ENCODE measurements at regions not wholly inside any gene's neighbourhood (a gene's known extent, or its start where the extent isn't known, plus 50 kb on each side); places are given as distances from the start of the nearest gene placed in this dataset.
"Not testable (repeated sequence)": the region's sequence is repeated elsewhere in the genome, so short reads cannot be mapped to it uniquely, and the experiment has no call there.

DNA sequence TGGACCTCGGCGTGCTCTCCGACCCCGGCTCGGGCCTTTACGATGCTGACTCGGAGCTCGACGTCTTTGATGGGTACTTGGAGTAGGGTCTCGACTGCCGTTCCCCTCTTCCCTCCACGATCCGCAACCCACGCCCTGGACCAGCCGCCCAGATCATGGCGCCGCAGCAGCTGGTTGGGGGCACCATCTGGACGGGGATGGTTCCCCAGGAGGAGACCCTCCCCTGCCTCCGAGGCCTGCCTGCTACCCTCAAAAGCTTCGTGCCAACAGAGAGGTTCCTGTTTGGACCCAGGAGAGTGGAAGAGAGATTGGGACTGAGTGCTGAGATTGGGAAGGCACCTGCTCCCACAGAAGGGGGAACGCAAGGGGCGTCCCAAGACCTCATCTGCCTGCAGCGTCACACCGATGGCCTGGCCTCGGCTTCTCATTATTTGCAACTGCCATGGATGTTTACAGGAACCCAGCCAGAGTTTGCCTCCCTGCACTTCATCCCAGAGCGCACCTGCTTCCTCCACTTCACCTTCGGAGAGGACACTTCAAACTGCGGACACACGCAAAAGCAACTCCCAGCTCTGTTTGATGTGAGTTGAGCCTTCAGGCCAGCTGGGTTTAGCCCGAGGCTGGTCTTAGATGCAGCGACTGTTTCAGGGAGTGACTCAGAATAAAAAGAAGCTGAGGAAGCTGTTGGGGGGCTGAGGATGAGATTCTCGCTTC, 58.9 kb downstream of the GOLGA6L7 start:
- peak in 1 of 2 experiments; percentile 10 for DNase-seq

DNA sequence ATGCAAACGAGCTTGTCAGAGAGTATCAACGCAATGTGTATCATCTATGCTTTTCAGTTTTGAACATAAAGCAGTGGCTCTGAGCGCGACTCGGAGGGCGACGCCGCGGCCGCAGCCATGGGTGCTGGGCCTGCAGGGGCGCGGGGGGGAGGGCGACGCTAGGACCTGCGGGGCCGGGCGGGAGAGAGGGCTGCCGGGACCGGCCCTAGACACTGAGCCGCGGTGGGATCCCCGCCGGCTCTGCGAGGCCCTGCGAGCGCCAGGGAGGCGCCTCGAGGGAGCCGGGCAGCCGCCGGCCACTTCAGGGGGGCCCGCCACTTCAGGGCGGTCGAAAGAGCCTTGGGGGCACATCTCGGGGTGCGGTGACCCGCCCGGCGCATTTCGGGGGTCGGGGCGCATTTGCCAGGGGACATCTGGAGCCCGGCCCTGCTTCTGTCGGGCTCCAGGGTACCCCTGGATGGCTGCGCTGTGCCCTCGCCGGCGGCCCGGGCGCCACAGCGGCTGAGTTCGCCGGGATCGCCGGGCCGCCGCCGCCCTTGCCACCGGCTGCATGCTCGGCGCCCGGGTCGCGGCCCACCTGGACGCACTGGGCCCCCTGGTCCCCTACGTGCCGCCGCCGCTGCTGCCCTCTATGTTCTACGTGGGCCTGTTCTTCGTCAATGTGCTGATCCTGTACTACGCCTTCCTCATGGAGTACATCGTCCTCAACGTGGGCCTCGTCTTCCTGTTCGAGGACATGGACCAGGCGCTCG, 59.6 kb downstream of the GOLGA6L7 start:
- not testable (repeated sequence) for DNase-seq

DNA sequence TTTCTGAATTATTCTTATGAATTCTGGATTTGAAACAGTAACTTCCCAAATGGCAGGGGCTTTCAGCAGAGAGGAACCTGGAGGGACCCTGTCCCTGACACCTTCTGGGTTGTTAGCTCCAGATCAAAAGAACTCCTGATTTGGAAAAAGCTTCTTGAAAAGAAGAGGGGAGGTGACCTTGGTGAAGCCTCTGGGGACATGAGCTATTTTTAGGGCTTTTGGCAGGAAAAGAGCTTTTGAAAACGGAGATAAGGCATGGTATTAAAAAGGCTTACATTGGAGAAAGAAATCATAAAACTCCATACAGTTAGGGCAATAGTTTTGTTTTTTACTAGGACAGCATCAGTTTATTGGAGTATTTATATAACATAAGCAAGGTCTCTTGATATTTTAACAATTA, 60.3 kb downstream of the GOLGA6L7 start:
- not testable (repeated sequence) for DNase-seq

DNA sequence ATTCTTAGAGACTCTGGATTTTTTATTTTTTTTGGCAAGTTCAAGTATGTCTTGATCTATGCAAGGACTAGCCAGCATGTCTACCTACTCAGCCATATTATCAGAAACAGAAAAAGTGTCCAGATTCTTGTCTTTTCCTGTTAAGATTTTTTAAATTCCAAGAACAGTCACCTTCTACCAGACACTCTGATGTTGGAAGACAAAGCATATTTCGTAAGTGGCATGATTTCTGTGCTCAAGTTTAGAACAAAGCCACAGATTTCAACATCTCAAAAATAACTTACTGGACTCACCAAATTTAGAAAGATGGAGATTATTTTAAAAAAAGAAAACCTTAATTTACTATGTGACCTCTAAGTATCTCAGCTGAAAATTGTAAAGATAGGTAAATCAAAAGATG, 61.9 kb downstream of the GOLGA6L7 start:
- no peak for DNase-seq
- no peak for TF ChIP-seq GATA1 (IDR thresholded peaks at IDR 0.05; ENCODE audit: low read depth, low read length)
- TF ChIP-seq POLR2A (IDR thresholded peaks at IDR 0.05; ENCODE audit: low read length) = no peak

DNA sequence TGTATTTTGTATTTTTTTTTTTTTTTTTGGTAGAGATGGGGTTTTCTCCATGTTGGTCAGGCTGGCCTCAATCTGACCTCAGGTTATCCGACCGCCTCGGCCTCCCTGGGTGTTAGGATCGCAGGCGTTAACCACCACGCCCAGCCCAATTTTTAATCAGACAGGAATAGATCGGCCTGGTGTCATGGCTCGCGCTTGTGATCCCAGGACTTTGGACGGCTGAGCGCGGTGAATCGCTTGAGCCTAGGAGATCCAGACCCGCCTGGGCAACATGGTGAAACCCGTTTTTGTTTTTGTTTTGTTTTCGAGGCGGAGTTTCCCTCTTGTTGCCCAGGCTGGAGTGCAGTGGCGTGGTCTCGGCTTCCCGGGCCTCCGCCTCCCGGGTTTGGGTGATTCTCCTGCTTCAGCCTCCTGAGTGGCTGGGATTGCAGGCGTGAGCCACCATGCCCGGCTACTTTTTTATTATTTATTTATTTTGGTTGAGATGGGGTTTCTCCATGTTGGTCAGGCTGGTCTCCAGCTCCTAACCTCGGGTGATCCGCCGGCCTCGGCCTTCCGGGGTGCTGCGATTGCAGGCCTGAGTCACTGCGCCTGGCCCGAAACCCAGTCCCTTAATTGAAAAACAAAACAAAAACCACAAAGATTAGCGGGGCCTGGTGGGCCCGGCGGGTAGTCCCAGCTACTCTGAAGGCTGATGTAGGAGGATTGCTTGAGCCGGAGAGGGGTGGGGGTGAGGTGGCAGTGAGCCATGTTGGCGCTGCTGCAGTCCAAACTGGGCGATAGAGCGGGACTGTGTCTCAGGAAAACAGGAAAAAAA, 63.9 kb downstream of the GOLGA6L7 start:
- DNase-seq = not testable (repeated sequence)

DNA sequence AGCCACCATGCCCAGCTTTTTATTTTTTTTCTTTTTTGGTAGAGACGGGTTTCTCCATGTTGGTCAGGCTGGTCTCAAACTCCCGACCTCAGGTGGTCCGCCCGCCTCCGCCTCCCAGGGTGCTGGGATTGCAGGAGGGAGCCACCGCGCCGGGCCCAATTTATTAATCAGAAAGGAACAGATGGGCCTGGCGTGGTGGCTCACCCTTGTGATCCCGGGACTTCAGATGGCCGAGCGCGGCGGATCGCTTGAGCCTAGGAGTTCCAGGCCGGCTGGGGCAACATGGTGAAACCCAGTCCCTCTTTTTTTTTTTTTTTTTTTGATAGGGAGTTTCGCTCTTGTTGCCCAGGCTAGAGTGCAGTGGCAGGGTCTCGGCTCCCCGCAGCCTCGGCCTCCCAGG, 64.6 kb downstream of the GOLGA6L7 start:
- no peak for DNase-seq
- no peak for TF ChIP-seq POLR2A (IDR thresholded peaks at IDR 0.05; ENCODE audit: low read length)
- no peak for TF ChIP-seq GATA1 (IDR thresholded peaks at IDR 0.05; ENCODE audit: low read depth, low read length)

GRCh38 chr15:28783466-28783865, 65.0 kb downstream of the GOLGA6L7 start:
- no peak for TF ChIP-seq POLR2A (IDR thresholded peaks at IDR 0.05; ENCODE audit: low read length)
- no peak for TF ChIP-seq GATA1 (IDR thresholded peaks at IDR 0.05; ENCODE audit: low read depth, low read length)
- no peak for DNase-seq

DNA sequence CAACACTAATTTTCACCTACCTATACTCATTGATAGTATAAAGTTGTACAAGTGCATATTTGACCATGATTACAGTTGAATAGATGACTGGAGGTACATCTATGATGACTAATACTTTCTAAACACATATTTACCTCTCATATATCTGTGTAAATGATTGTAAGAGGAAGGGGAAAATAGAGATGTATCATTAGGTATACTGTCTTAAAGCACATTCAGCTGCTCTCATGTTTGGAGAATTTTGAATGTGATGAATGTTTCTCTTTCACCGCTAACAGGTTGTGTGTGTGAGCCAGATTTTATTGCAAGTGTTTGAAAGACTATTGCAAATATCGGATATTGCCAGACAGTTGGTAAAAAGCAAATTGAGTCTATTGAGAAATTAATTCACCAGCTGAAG, 66.2 kb upstream of the GOLGA8M start:
- DNase-seq = not testable (repeated sequence)

- DNase-seq = not testable (repeated sequence)
Observed at GRCh38 chr15:28772857-28773256, 60.6 kb upstream of the GOLGA8M start.

All from erythroblast (primary cell).